HG02840 (cell line): ENCODE measurements at regions not wholly inside any gene's neighbourhood (a gene's known extent, or its start where the extent isn't known, plus 50 kb on each side); places are given as distances from the start of the nearest gene placed in this dataset.
"Not testable (repeated sequence)": the region's sequence is repeated elsewhere in the genome, so short reads cannot be mapped to it uniquely, and the experiment has no call there.

Experiments
- ATAC-seq: cut with Tn5 transposase; IDR thresholded peaks from one replicate; pipeline ENCODE4 v1.9.1; 2021; ENCODE audit warnings: mild to moderate bottlenecking, moderate library complexity, moderate number of reproducible peaks; ENCODE audit not compliant: unreplicated experiment, low FRiP score

GRCh38 chr2:139613264-139613663 is 833.1 kb upstream of the NXPH2 start:
- ATAC-seq = no peak

GRCh38 chr2:139610512-139610911 is 830.3 kb upstream of the NXPH2 start:
- ATAC-seq = no peak

GRCh38 chr2:139609109-139609508 is 828.9 kb upstream of the NXPH2 start:
- ATAC-seq = no peak

GRCh38 chr2:139605668-139606067 is 825.5 kb upstream of the NXPH2 start:
- no peak for ATAC-seq

- no peak for ATAC-seq
Observed at GRCh38 chr2:139600166-139600565, 820.0 kb upstream of the NXPH2 start.

- no peak for ATAC-seq
Observed at GRCh38 chr2:139585101-139585500, 804.9 kb upstream of the NXPH2 start.

GRCh38 chr2:139574371-139574770 is 794.2 kb upstream of the NXPH2 start:
- no peak for ATAC-seq

- ATAC-seq = no peak
Observed at GRCh38 chr2:139556789-139557188, 776.6 kb upstream of the NXPH2 start.

GRCh38 chr2:139550873-139551272 is 770.7 kb upstream of the NXPH2 start:
- ATAC-seq = no peak

- no peak for ATAC-seq
Observed at GRCh38 chr2:139550341-139550740, 770.2 kb upstream of the NXPH2 start.

- no peak for ATAC-seq
Observed at GRCh38 chr2:139544186-139544851, 764.1 kb upstream of the NXPH2 start.

- not testable (repeated sequence) for ATAC-seq
Observed at GRCh38 chr2:139538332-139539020, 758.3 kb upstream of the NXPH2 start.

- ATAC-seq = no peak
Observed at GRCh38 chr2:139529080-139529479, 748.9 kb upstream of the NXPH2 start.

- ATAC-seq = no peak
Observed at GRCh38 chr2:139526781-139527180, 746.6 kb upstream of the NXPH2 start.

- no peak for ATAC-seq
Observed at GRCh38 chr2:139518321-139518720, 738.1 kb upstream of the NXPH2 start.

- no peak for ATAC-seq
Observed at GRCh38 chr2:139514951-139515350, 734.8 kb upstream of the NXPH2 start.

- ATAC-seq = no peak
Observed at GRCh38 chr2:139495851-139496250, 715.7 kb upstream of the NXPH2 start.

GRCh38 chr2:139492131-139492680 is 712.0 kb upstream of the NXPH2 start:
- no peak for ATAC-seq

GRCh38 chr2:139480161-139480650 is 700.0 kb upstream of the NXPH2 start:
- no peak for ATAC-seq

- ATAC-seq = no peak
Observed at GRCh38 chr2:139478165-139478914, 698.1 kb upstream of the NXPH2 start.

- ATAC-seq = no peak
Observed at GRCh38 chr2:139477618-139478017, 697.4 kb upstream of the NXPH2 start.
